ENCODE measurements at regions not wholly inside any gene's neighbourhood (a gene's known extent, or its start where the extent isn't known, plus 50 kb on each side); places are given as distances from the start of the nearest gene placed in this dataset.

DNA sequence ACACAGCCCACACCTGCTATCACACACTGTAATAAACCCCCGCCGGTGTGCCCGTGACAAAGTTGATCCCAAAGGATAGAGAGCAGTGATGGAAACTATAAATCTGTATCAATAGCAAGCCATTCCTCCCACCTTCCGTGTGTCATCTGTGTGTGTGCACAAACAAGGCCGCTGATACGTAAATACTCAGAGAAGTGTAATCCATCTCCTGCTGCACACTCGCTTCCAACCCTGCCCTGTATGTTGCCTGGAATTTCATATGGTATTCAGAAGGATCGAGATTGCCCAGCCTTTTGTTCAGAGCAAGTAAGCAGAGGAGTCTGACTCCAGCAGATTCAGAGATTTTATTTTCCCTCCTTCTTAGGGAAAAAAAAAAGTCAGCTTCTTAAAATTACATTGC is 581.1 kb upstream of the ZFHX3 start:
- Mint-ChIP-seq H3K36me3 (no peaks in the 10 kb centered on the region), H3K9me3 (no peaks in the 10 kb centered on the region), H3K27me3 (peaks cover 3% of the 10 kb centered on the region), H3K27ac (no peak overlapping the region), H3K4me3 (no peak overlapping the region), H3K4me1 (no peaks in the 10 kb centered on the region)
- DNase-seq = no peak

DNA sequence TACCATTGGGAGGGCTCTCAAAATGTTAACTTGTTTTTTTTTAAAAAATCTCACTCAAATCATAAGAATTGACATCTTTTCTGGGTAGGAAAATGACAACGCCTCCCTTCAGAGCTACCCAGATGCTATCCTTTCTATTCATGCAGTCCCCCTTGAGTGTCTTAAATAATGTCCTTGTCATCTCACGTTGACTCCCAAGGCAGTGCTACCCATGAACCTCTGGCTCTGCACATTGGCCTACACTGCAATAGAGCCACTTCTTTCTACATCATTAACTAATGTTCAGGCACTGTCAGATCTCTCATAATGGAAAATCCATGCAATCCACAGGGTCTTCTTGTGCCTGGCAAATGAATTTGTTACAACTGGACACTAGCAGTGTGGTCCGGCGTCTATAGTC is 569.8 kb upstream of the ZFHX3 start:
- Mint-ChIP-seq H3K4me3 (no peak overlapping the region), H3K27me3 (peaks cover 19% of the 10 kb centered on the region), H3K4me1 (no peaks in the 10 kb centered on the region), H3K9me3 (no peaks in the 10 kb centered on the region), H3K36me3 (no peaks in the 10 kb centered on the region), H3K27ac (no peak overlapping the region)
- no peak for DNase-seq

DNA sequence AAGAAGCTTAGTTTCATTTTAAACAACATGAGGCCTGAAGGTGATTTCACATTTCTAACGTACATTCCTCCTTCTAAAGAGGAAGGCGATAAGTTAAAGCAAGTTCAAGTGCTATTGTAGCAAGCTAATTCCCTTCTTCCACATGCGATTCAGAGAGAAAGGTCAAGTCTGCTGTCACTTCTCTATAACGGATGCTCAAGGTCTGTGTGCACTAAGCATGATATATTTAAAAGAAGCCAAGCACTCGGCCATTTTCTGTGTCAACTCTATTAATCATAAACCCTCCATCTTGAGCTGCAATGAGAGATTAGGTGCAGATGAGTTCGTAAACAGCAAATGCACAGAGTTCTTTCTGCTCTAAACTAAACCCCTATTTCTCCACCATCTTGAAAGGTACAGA is 568.8 kb upstream of the ZFHX3 start:
- Mint-ChIP-seq H3K4me3 (no peak overlapping the region), H3K9me3 (no peaks in the 10 kb centered on the region), H3K36me3 (no peaks in the 10 kb centered on the region), H3K27me3 (peaks cover 24% of the 10 kb centered on the region), H3K4me1 (no peaks in the 10 kb centered on the region), H3K27ac (no peak overlapping the region)
- DNase-seq = no peak

DNA sequence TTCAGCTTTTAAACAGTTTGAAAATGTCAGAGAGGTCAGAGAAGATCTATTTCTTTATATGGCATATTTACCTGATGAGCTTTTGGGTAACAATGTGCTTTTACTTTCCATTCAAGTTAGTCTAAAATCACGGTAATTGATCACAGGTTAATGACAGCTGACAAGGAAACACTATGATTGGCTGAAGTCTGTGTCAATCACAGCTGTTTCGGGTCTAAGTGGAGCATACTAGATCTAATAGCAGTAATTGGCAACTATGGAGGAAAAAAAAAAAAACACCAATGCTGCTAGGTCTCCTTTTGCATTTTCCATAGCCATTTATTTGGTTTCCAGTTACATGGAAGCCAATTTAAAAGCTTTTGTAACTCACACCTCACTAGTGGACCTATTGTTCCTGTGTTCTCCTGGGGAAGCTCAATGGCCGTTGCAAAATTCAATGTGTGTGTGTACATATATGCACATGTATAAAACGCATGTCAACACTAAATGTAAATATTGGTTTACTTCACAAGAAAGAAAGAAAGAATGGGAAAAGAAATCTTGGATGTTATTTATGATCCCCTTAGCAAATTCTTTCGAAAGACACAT is 568.3 kb upstream of the ZFHX3 start:
- DNase-seq = no peak
- Mint-ChIP-seq H3K4me3 (no peak overlapping the region), H3K27me3 (peaks cover 24% of the 10 kb centered on the region), H3K9me3 (no peaks in the 10 kb centered on the region), H3K4me1 (no peaks in the 10 kb centered on the region), H3K27ac (no peak overlapping the region), H3K36me3 (no peaks in the 10 kb centered on the region)

DNA sequence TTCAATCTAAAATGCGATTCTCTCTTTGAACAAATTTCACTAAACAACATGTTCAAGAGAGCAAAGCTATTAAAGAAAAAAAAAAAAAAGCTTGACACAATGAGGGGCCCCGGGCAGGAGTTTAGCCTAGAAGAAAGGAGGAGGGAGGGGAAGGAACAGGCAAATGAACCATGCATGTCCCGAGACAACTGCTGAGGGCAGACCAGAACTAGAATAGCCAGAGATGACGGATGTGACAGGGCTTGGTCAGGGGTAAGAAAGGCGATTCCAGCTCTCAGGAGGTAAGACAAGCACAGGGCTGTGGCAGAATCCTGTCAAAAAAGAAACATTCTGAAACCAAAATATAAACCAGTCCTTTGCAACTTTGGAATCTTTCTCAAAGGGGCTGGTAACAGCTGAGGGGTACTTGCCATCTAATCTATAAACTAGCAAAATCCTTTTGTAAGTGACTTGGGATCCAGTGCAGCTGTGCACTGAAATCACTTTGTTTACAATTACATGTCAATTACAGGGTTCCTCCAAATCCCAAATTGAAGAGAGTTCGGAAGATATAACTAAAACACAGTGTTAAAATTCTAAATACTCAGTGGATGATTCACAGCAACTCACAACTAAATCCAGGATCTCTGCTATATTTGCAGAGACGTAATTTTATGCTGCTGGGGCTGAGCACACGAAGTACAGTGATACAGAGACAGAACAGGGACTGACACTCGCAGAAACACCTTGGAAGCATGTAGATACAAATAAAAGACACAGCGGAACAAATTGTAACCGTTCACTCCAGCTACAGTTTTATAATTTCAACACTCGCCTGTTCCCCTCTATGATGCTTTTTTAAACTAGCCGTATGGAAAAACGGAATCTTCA is 567.4 kb upstream of the ZFHX3 start:
- Mint-ChIP-seq H3K27ac (no peak overlapping the region), H3K4me1 (no peaks in the 10 kb centered on the region), H3K36me3 (no peaks in the 10 kb centered on the region), H3K9me3 (no peaks in the 10 kb centered on the region), H3K27me3 (peaks cover 28% of the 10 kb centered on the region), H3K4me3 (no peak overlapping the region)
- DNase-seq = no peak

DNA sequence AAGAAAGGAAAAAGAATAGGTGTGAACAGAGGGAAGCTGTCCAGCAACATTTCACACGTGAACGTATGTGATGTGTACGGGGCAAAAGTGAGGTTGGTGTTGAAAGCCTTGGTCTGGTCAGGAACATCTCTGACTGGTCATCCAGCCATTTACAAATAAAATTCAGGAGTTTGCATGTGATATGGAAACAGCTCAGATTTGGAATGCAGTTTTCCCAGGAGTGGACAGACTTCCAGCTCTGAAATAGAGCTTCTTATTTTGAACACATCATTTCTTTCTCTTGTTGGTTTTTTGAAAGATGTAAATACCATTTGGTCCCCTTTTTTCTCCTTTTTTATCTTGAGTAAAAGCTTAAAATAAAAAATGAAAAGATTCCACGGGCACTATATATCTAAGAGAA is 566.2 kb upstream of the ZFHX3 start:
- H3K36me3 Mint-ChIP-seq = no peaks in the 10 kb centered on the region
- no peak for DNase-seq
- H3K27ac Mint-ChIP-seq = no peak overlapping the region
- peaks cover 30% of the 10 kb centered on the region for H3K27me3 Mint-ChIP-seq
- H3K9me3 Mint-ChIP-seq = no peaks in the 10 kb centered on the region
- H3K4me1 Mint-ChIP-seq = no peaks in the 10 kb centered on the region
- no peak overlapping the region for H3K4me3 Mint-ChIP-seq

DNA sequence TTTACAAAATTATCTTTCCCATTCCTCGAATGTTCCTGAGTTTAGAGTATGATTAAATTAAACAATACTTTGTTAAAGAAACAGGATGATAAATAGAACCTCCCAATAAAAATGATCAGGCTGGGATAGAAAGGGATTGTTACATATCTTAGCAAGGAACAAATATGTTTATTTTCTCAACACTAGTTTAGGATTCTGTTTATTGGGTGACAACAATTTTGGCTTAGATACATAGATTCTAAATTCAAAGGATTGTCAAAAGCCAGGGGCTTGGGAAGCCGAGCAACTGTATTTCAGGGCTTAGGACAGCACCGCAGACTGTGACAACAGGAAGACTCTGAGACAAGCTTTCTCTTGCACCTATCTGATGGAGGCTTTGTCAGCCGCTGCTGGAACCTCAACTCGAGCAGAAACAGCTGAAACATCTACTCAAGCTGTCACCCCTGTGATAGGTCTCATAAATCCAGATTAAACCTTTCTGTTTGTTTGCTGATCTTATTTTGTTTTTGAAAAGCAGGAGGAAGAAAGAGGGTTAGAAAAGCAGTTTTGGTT is 562.8 kb upstream of the ZFHX3 start:
- peaks cover 44% of the 10 kb centered on the region for H3K27me3 Mint-ChIP-seq
- DNase-seq = no peak
- H3K27ac Mint-ChIP-seq = no peak overlapping the region
- no peaks in the 10 kb centered on the region for H3K36me3 Mint-ChIP-seq
- H3K4me3 Mint-ChIP-seq = no peak overlapping the region
- H3K4me1 Mint-ChIP-seq = no peaks in the 10 kb centered on the region
- H3K9me3 Mint-ChIP-seq = no peaks in the 10 kb centered on the region

DNA sequence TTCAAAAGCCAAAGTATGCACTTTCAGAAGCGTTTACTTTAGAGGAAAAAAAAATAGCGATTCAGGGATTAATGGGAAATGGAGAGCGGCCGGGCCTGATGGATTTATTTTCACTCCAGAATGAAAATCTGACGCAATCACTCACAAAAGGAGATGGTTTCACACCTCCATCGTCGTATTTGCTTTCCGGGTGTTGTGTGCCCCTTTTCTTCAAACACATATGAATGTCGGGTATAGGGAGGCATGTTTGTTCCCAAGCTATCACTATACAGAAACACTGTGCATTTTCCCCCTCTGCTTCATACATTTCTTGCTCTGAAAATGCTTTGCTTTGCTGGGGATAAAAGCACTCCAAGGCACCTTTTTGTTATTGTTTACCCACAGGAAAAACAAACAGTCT is 562.2 kb upstream of the ZFHX3 start:
- Mint-ChIP-seq H3K27me3 (peaks cover 43% of the 10 kb centered on the region), H3K9me3 (no peaks in the 10 kb centered on the region), H3K4me1 (no peaks in the 10 kb centered on the region), H3K36me3 (no peaks in the 10 kb centered on the region), H3K4me3 (no peak overlapping the region), H3K27ac (no peak overlapping the region)
- DNase-seq = no peak

DNA sequence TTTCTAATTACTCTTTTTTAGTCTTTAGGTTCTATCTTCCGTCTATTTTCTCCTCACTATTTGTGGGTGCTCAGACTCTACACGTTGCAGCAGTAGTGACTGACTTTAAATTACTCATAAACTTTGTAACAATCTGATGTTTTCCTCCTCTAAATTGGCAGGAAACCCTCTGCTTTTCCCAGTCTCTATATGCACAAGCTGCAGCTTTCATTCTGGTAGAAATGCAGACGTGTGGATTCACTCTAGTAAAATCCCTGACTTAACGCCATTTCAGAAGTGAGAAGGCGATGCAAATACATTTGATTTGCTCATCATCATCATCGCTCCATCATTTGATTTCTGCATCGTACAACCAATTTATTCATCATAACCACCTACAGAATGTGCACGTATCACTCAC is 561.0 kb upstream of the ZFHX3 start:
- H3K27ac Mint-ChIP-seq = no peak overlapping the region

DNA sequence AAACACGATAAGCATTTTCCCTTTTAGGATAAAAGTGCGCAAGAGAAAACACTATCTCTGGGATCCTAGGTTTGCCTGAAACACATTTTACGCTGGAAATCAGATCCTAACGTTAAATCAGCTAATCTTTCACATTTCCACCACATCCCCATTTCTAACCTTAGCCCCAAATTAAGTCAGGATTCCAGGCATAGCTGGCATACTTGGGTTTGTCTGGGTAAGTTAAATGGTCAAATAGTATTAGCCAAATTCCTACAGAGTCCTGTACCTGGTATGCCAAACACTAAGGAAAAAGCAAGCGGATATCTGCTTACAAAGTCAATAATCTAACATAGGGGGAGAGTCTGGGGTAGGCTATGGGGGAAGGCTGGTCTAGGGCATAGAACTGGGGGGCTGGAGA is 557.4 kb upstream of the ZFHX3 start:
- H3K4me3 Mint-ChIP-seq = no peak overlapping the region
- H3K27ac Mint-ChIP-seq = no peak overlapping the region
- no peak for DNase-seq
- H3K4me1 Mint-ChIP-seq = no peaks in the 10 kb centered on the region
- H3K36me3 Mint-ChIP-seq = no peaks in the 10 kb centered on the region
- peaks cover 16% of the 10 kb centered on the region for H3K27me3 Mint-ChIP-seq
- no peaks in the 10 kb centered on the region for H3K9me3 Mint-ChIP-seq

More for the DNA sequence above, 561.0 kb upstream of the ZFHX3 start:
- DNase-seq = no peak
- Mint-ChIP-seq H3K4me3 (no peak overlapping the region), H3K27me3 (peaks cover 34% of the 10 kb centered on the region), H3K36me3 (no peaks in the 10 kb centered on the region), H3K9me3 (no peaks in the 10 kb centered on the region), H3K4me1 (no peaks in the 10 kb centered on the region)

DNA sequence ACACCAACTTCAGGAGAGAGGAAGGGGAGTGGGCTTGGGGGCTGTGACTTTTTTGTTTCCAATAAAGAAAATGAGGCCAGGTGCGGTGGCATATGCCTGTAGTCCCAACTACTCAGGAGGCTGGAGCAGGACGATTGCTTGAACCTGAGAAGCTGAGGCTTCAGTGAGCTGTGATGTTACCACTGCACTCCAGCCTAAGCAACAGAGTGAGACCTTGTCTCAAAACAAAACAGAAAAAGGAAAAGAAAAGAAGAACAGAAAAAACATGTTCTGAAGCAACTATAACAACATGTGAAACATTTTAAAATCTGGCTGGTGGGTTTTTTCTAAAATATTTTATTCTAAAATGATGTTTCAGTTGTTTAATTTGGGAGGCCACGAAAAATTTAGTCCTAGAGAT is 554.0 kb upstream of the ZFHX3 start:
- Mint-ChIP-seq H3K27me3 (peaks cover 4% of the 10 kb centered on the region), H3K9me3 (no peaks in the 10 kb centered on the region), H3K4me3 (no peak overlapping the region), H3K4me1 (no peaks in the 10 kb centered on the region), H3K27ac (no peak overlapping the region), H3K36me3 (no peaks in the 10 kb centered on the region)
- DNase-seq = no peak

DNA sequence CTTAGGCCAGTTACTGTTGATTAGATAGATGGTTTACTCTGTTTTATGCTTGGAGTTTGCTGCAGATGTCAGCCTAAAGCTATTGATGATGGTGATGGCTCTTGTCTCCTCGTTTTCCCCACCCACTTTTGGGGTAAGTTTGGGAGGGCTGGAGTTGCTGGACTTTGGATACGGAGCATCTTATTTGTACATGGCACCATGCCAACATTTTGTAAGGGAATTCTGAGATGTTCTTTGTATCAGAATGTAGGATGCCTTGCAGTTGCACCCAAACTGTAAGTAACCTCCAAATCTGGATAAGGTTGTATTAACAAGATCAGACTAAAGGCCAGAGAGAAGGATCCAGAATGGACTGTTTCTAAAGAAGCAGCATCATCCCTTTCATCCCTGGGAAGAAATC is 551.9 kb upstream of the ZFHX3 start:
- no peak for DNase-seq
- no peaks in the 10 kb centered on the region for H3K36me3 Mint-ChIP-seq
- H3K27ac Mint-ChIP-seq = no peak overlapping the region
- no peaks in the 10 kb centered on the region for H3K9me3 Mint-ChIP-seq
- H3K4me1 Mint-ChIP-seq = no peaks in the 10 kb centered on the region
- H3K27me3 Mint-ChIP-seq = no peaks in the 10 kb centered on the region
- H3K4me3 Mint-ChIP-seq = no peak overlapping the region

DNA sequence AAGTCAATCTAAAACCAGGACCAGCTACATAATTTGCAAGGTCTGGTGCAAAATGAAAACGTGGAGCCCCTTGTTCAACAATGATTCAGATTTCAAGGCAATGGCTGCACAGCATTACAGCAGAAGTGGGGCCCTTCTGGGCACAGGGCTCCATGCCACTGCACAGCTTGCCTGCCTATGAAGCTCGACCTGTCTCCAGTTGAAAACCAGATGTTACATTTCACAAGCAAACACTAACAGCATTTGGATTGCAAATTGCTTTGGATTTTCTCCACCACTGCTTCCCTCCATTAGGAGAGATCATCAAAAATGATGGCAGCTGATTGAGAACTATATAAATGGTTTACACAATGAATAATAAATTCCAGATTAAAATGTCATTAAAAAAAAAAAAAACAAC is 551.4 kb upstream of the ZFHX3 start:
- Mint-ChIP-seq H3K9me3 (no peaks in the 10 kb centered on the region), H3K4me1 (no peaks in the 10 kb centered on the region), H3K4me3 (no peak overlapping the region), H3K27ac (no peak overlapping the region), H3K27me3 (no peaks in the 10 kb centered on the region), H3K36me3 (no peaks in the 10 kb centered on the region)
- no peak for DNase-seq

DNA sequence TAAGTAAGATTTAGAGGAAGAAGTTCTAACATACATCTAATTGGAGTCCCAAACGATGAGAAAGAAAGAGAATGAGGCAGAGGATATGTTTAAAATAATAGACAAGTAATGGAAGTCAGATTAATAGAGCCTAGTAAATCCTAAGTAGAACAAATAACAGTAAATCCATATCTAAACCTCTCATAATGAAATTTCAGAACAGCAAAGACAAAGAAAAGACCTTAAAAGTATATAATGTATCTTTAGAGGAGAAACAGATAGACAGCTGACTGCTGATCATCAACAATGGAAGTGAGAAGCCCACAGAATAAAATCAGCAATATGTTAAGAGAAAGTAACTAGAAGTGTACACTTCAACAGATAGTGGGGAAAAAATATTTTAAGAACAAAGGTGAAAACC is 536.2 kb upstream of the ZFHX3 start:
- Mint-ChIP-seq H3K27me3 (peaks cover 9% of the 10 kb centered on the region), H3K4me3 (no peak overlapping the region), H3K36me3 (peaks cover 2% of the 10 kb centered on the region), H3K4me1 (no peaks in the 10 kb centered on the region), H3K9me3 (peaks cover 10% of the 10 kb centered on the region), H3K27ac (no peak overlapping the region)
- DNase-seq = no peak

DNA sequence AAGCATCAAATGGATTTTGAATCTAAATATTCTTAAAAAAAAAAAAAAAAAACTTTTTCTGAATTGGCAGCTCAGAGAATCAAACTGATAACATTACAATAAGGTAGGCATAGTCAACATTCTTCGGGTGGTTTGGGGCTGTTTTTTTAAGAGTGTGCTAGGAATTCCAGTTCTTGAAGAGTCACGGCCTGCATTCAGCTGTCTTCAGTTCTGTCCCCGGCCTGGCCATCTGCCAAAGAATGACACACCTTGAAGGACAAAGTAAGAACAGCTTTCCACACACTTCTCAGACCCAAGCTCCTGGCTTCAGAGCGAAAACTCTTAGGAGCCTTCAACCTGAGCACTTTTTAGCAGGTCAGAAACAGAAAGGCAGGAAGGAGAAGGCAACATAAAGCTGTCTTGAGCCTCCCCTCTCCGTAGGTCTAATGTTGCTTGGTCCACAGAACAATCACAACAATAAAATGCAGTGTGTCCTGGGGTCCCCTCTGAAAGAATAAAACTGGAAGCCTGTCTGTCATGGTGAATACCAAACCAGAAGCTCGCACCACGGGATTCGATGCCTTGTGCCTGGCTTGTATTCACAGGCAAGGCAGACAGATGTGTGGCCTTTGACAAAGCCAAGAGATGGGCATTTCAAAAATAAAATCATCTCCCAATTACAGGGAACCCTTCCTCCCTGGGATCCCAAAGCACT is 524.4 kb upstream of the ZFHX3 start:
- peaks cover 3% of the 10 kb centered on the region for H3K27me3 Mint-ChIP-seq
- H3K36me3 Mint-ChIP-seq = no peaks in the 10 kb centered on the region
- H3K4me1 Mint-ChIP-seq = no peaks in the 10 kb centered on the region
- no peaks in the 10 kb centered on the region for H3K9me3 Mint-ChIP-seq
- DNase-seq = no peak
- no peak overlapping the region for H3K4me3 Mint-ChIP-seq
- H3K27ac Mint-ChIP-seq = no peak overlapping the region

All from activated naive CD8-positive, alpha-beta T cell treated with anti-CD3 and anti-CD28 coated beads for 36 hours (primary cell).